ENCODE measurements at regions not wholly inside any gene's neighbourhood (a gene's known extent, or its start where the extent isn't known, plus 50 kb on each side); places are given as distances from the start of the nearest gene placed in this dataset.
A peak's percentile ranks its signal among the peaks of the same experiment; 100 is the strongest.

GRCh38 chr2:12106440-12107080 is 360.1 kb downstream of the LPIN1 start:
- no peaks in the 10 kb centered on the region for H3K36me3 ChIP-seq

GRCh38 chr2:12107321-12107720 is 360.9 kb downstream of the LPIN1 start:
- Histone ChIP-seq H3K36me3 (no peaks in the 10 kb centered on the region), H3K27me3 (no peaks in the 10 kb centered on the region), H3K27ac (no peak overlapping the region), H3K4me3 (no peak overlapping the region), H3K9me3 (ENCODE audit: low read depth) (no peaks in the 10 kb centered on the region), H3K4me1 (ENCODE audit: low read depth) (no peaks in the 10 kb centered on the region)
- no peak for DNase-seq (ENCODE audit: low read depth in 1 of 2, low spot score in 1 of 2)
- TF ChIP-seq, protein P1, sequence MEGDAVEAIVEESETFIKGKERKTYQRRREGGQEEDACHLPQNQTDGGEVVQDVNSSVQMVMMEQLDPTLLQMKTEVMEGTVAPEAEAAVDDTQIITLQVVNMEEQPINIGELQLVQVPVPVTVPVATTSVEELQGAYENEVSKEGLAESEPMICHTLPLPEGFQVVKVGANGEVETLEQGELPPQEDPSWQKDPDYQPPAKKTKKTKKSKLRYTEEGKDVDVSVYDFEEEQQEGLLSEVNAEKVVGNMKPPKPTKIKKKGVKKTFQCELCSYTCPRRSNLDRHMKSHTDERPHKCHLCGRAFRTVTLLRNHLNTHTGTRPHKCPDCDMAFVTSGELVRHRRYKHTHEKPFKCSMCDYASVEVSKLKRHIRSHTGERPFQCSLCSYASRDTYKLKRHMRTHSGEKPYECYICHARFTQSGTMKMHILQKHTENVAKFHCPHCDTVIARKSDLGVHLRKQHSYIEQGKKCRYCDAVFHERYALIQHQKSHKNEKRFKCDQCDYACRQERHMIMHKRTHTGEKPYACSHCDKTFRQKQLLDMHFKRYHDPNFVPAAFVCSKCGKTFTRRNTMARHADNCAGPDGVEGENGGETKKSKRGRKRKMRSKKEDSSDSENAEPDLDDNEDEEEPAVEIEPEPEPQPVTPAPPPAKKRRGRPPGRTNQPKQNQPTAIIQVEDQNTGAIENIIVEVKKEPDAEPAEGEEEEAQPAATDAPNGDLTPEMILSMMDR (IDR thresholded peaks at IDR 0.05; ENCODE audit: low read depth, low read length): no peak

More at GRCh38 chr2:12106440-12107080, 360.1 kb downstream of the LPIN1 start:
- Histone ChIP-seq H3K4me1 (ENCODE audit: low read depth) (no peaks in the 10 kb centered on the region), H3K27me3 (no peaks in the 10 kb centered on the region), H3K27ac (no peak overlapping the region), H3K4me3 (no peak overlapping the region), H3K9me3 (ENCODE audit: low read depth) (no peaks in the 10 kb centered on the region)
- TF ChIP-seq, protein P1 (IDR thresholded peaks at IDR 0.05; ENCODE audit: low read depth, low read length): no peak
- peak in 1 of 2 donors; percentile 99 for DNase-seq (ENCODE audit: low read depth in 1 of 2, low spot score in 1 of 2)

- no peaks in the 10 kb centered on the region for H3K27me3 ChIP-seq
- TF ChIP-seq, protein P1 (IDR thresholded peaks at IDR 0.05; ENCODE audit: low read depth, low read length): no peak
- peak in 1 of 2 donors; percentile 64 for DNase-seq (ENCODE audit: low read depth in 1 of 2, low spot score in 1 of 2)
- H3K36me3 ChIP-seq: no peaks in the 10 kb centered on the region
- H3K27ac ChIP-seq: no peak overlapping the region
- H3K9me3 ChIP-seq (ENCODE audit: low read depth): no peaks in the 10 kb centered on the region
- no peak overlapping the region for H3K4me3 ChIP-seq
- no peaks in the 10 kb centered on the region for H3K4me1 ChIP-seq (ENCODE audit: low read depth)
Measured at GRCh38 chr2:12107939-12108338, 361.5 kb downstream of the LPIN1 start.

- Histone ChIP-seq H3K9me3 (ENCODE audit: low read depth) (no peaks in the 10 kb centered on the region), H3K27ac (no peak overlapping the region), H3K36me3 (no peaks in the 10 kb centered on the region), H3K4me1 (ENCODE audit: low read depth) (no peaks in the 10 kb centered on the region), H3K4me3 (no peak overlapping the region), H3K27me3 (no peaks in the 10 kb centered on the region)
- DNase-seq (ENCODE audit: low read depth in 1 of 2, low spot score in 1 of 2): no peak
- TF ChIP-seq, protein P1 (IDR thresholded peaks at IDR 0.05; ENCODE audit: low read depth, low read length): no peak
Measured at GRCh38 chr2:12109363-12110017, 363.1 kb downstream of the LPIN1 start.

DNA sequence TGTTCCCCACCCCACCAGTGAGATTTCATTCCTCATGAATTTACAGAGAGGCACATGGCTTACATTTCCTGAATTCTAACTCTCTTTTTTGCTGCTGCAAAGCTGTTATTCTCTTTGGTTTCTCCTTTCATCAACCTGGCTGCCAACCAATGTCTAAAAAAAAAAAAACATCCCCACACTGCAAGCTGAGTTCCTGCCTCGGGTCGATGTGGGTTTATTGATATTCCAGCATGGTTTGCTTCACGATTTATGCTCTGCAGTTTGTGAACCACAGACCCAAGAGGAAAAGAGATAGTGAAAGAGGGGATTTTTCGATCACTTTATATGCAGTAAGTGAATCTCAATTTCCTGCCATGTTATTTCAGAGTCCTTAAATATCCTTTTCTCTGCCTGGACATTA is 363.6 kb downstream of the LPIN1 start:
- peak in 1 of 2 donors; percentile 13 for DNase-seq (ENCODE audit: low read depth in 1 of 2, low spot score in 1 of 2)
- TF ChIP-seq, protein P1 (IDR thresholded peaks at IDR 0.05; ENCODE audit: low read depth, low read length): no peak
- no peak overlapping the region for H3K4me3 ChIP-seq
- H3K4me1 ChIP-seq (ENCODE audit: low read depth): no peaks in the 10 kb centered on the region
- H3K36me3 ChIP-seq: no peaks in the 10 kb centered on the region
- no peaks in the 10 kb centered on the region for H3K9me3 ChIP-seq (ENCODE audit: low read depth)
- H3K27me3 ChIP-seq: no peaks in the 10 kb centered on the region
- no peak overlapping the region for H3K27ac ChIP-seq

Data from cardiac muscle cell (in vitro differentiated cells and primary cell).